Cardiac muscle cell (in vitro differentiated cells and primary cell): ENCODE measurements at regions not wholly inside any gene's neighbourhood (a gene's known extent, or its start where the extent isn't known, plus 50 kb on each side); places are given as distances from the start of the nearest gene placed in this dataset.

ENCODE experiments used
- DNase-seq, 2 donors: peaks; one replicate each; pipeline versions ENCODE4 v3.0.0 to v3.0.0-alpha.2; 2010 to 2017; ENCODE audit warnings: low read depth in 1 of 2, low spot score in 1 of 2
- H3K27ac ChIP-seq: fragments of 200-600 bp; sonication (generic); 2 replicates; pipeline ENCODE4 v1.5.1; 2016
- H3K27me3 ChIP-seq: fragments of 200-600 bp; sonication (generic); 2 replicates; pipeline ENCODE4 v1.6.0; 2016; ENCODE audit warnings: control low read depth
- H3K36me3 ChIP-seq: fragments of 200-600 bp; sonication (generic); 2 replicates; pipeline ENCODE4 v1.5.1; 2016; ENCODE audit warnings: control low read depth
- H3K4me1 ChIP-seq: fragments of 200-600 bp; sonication (generic); 2 replicates; pipeline ENCODE4 v1.8.1; 2017; ENCODE audit warnings: low read depth, mild to moderate bottlenecking, mixed run types
- H3K4me3 ChIP-seq: fragments of 200-600 bp; sonication (generic); 2 replicates; pipeline ENCODE4 v1.5.1; 2016; ENCODE audit warnings: mild to moderate bottlenecking
- H3K9me3 ChIP-seq: fragments of 200-600 bp; sonication (generic); 2 replicates; pipeline ENCODE4 v1.5.1; 2017; ENCODE audit warnings: low read depth, mild to moderate bottlenecking, control low read depth
- TF ChIP-seq, protein P1 (sequence below): IDR thresholded peaks from 2 replicates; pipeline ENCODE4 v1.5.1; 2012; ENCODE audit warnings: low read depth, mild to moderate bottlenecking, low read length

DNA sequence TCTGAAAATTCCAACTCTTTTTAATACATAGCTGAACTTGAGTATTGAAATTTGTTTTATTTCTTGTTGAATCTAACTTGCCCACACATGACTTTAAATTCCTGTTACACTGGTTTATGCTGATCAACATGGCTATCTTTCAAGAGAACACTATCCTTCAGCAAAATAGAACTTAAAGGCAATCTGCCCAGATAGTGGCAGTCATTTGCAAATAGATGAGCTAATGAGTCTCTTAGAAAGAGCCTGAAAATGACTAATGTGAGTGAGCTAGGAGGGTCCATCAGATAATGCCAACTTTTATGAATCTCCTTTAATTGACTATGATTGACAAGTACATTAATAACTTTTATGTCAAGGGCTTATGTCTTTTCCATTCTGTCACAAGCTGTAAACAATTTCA is 1360.8 kb upstream of the C9orf72 start:
- H3K36me3 ChIP-seq, result no peaks in the 10 kb centered on the region
- TF ChIP-seq, protein P1, sequence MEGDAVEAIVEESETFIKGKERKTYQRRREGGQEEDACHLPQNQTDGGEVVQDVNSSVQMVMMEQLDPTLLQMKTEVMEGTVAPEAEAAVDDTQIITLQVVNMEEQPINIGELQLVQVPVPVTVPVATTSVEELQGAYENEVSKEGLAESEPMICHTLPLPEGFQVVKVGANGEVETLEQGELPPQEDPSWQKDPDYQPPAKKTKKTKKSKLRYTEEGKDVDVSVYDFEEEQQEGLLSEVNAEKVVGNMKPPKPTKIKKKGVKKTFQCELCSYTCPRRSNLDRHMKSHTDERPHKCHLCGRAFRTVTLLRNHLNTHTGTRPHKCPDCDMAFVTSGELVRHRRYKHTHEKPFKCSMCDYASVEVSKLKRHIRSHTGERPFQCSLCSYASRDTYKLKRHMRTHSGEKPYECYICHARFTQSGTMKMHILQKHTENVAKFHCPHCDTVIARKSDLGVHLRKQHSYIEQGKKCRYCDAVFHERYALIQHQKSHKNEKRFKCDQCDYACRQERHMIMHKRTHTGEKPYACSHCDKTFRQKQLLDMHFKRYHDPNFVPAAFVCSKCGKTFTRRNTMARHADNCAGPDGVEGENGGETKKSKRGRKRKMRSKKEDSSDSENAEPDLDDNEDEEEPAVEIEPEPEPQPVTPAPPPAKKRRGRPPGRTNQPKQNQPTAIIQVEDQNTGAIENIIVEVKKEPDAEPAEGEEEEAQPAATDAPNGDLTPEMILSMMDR, result no peak
- no peak for DNase-seq

GRCh38 chr9:28938981-28939380 is 1365.7 kb upstream of the C9orf72 start:
- no peak overlapping the region for H3K4me3 ChIP-seq
- H3K4me1 ChIP-seq, result peaks cover 4% of the 10 kb centered on the region
- H3K36me3 ChIP-seq, result no peaks in the 10 kb centered on the region
- H3K27ac ChIP-seq, result no peak overlapping the region
- no peaks in the 10 kb centered on the region for H3K9me3 ChIP-seq
- H3K27me3 ChIP-seq, result peaks cover 98% of the 10 kb centered on the region
- TF ChIP-seq, protein P1, result no peak
- DNase-seq, result peak in 1 of 2 donors; percentile 66

More for the DNA sequence above, 1360.8 kb upstream of the C9orf72 start:
- Histone ChIP-seq H3K4me3 (no peak overlapping the region), H3K27me3 (peaks cover 96% of the 10 kb centered on the region), H3K9me3 (no peaks in the 10 kb centered on the region), H3K27ac (no peak overlapping the region), H3K4me1 (peaks cover 4% of the 10 kb centered on the region)

DNA sequence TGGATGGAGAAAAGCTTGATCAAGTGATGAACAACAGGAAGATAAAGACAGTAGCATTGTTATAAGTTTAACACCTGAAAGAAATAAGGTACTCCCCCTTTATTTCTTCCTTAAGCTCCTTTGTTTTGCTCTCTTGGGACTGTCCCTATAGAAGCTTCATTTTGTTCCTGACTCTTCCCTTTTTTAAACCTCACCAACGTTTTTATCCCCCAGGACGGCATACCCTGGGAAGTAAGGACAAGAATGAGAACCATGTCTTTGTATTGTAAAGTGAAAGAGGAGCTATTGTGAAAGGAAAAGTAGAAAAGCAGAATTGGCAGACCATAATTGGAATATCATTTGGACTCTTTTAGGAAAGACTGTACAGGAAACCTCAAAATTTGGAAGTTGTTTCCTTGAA is 1368.6 kb upstream of the C9orf72 start:
- Histone ChIP-seq H3K36me3 (no peaks in the 10 kb centered on the region), H3K4me1 (peaks cover 4% of the 10 kb centered on the region), H3K27ac (no peak overlapping the region), H3K27me3 (peaks cover 98% of the 10 kb centered on the region), H3K4me3 (no peak overlapping the region), H3K9me3 (no peaks in the 10 kb centered on the region)
- TF ChIP-seq, protein P1, result no peak
- DNase-seq, result no peak

DNA sequence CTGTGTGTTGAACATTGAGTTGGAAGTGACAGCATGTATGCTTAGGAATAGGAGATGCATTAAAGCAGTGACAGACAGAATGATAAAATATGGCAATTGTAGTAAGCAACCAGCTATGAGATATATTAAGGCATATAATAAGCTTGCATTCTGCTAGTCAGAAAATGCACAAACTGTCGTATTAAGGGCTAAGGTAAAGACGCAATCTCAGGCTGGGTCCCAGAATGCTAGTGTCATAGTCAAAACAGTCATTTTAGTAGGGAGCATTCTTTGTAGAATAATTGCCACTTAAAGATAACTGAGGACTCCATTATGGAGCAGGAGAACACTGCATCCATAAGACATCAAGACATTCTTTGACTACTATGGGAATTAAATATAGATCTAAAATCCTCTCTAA is 1369.7 kb upstream of the C9orf72 start:
- H3K36me3 ChIP-seq, result no peaks in the 10 kb centered on the region
- no peak overlapping the region for H3K4me3 ChIP-seq
- peaks cover 93% of the 10 kb centered on the region for H3K27me3 ChIP-seq
- H3K9me3 ChIP-seq, result no peaks in the 10 kb centered on the region
- TF ChIP-seq, protein P1, result no peak
- peaks cover 4% of the 10 kb centered on the region for H3K4me1 ChIP-seq
- no peak overlapping the region for H3K27ac ChIP-seq
- no peak for DNase-seq

DNA sequence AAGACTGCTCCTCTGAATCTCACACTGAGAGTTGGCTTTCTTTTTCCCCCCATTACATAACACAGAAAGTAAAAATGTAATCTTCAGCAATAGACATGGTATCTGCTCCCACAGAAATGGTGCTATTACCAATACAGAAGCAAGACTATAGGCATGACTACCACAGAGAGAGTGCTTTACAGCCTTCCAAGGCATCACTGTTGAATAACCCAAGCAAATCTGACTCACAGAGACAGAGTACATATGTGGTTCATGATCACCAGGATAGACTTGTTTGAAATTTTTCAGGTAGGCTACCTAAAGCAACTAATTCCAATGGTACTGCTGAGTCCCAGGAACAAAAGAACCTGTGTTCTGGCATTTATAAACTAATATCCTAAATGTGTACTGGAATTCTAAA is 1373.4 kb upstream of the C9orf72 start:
- TF ChIP-seq, protein P1, result no peak

DNA sequence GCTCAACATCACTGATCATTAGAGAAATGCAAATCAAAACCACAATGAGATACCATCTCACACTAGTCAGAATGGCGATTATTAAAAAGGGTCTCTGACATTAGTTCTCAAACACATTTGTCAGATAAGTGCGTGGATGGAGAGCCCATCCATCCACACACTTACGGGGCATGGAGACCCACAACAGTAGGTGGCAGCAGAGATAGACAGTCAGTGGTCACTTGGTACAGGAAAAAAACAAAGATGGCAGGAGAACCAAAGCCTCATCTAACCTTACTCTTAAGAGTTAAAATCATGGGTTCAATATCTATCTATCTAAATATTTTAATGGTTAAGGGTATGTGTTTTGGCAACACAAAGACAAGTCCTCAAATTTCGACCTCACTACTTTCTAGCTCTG is 1378.7 kb upstream of the C9orf72 start:
- Histone ChIP-seq H3K4me3 (no peak overlapping the region), H3K27me3 (peaks cover 47% of the 10 kb centered on the region), H3K36me3 (no peaks in the 10 kb centered on the region), H3K9me3 (no peaks in the 10 kb centered on the region), H3K27ac (no peak overlapping the region), H3K4me1 (no peaks in the 10 kb centered on the region)
- no peak for DNase-seq
- TF ChIP-seq, protein P1, result no peak

More for the DNA sequence above, 1373.4 kb upstream of the C9orf72 start:
- Histone ChIP-seq H3K4me1 (no peaks in the 10 kb centered on the region), H3K9me3 (no peaks in the 10 kb centered on the region), H3K4me3 (no peak overlapping the region), H3K36me3 (no peaks in the 10 kb centered on the region), H3K27me3 (peaks cover 65% of the 10 kb centered on the region), H3K27ac (no peak overlapping the region)
- DNase-seq, result no peak
